RCC 7860 (cell line): ENCODE measurements at regions not wholly inside any gene's neighbourhood (a gene's known extent, or its start where the extent isn't known, plus 50 kb on each side); places are given as distances from the start of the nearest gene placed in this dataset.
"Not testable (repeated sequence)": the region's sequence is repeated elsewhere in the genome, so short reads cannot be mapped to it uniquely, and the experiment has no call there.

Source experiments
- DNase-seq: peaks from one replicate; pipeline ENCODE4 v3.0.0-alpha.2; 2015; ENCODE audit warnings: low spot score
- FAIRE-seq: peaks from 2 replicates; lab custom pipeline; 2012; peaks lifted over from hg19 to GRCh38; lab: Jason Lieb, UNC

- no peak for FAIRE-seq
- DNase-seq, result no peak
These were observed 95.9 kb upstream of the COL5A1 start for GRCh38 chr9:134545543-134546245.

GRCh38 chr9:134546246-134546731 lies 95.3 kb upstream of the COL5A1 start:
- FAIRE-seq (no peak), DNase-seq (no peak)

- no peak for FAIRE-seq
- DNase-seq, result no peak
These were observed 94.9 kb upstream of the COL5A1 start for GRCh38 chr9:134546746-134547145.

- DNase-seq, result peak; percentile 98
- FAIRE-seq, result peak; percentile 95
These were observed 94.2 kb upstream of the COL5A1 start for GRCh38 chr9:134547161-134548100.

- no peak for FAIRE-seq
- no peak for DNase-seq
These were observed 93.4 kb upstream of the COL5A1 start for GRCh38 chr9:134548185-134548584.

GRCh38 chr9:134548618-134549017 lies 93.0 kb upstream of the COL5A1 start:
- DNase-seq (no peak), FAIRE-seq (no peak)

GRCh38 chr9:134549336-134549735 lies 92.3 kb upstream of the COL5A1 start:
- DNase-seq, result no peak
- no peak for FAIRE-seq

- not testable (repeated sequence) for FAIRE-seq, DNase-seq
These were observed 91.5 kb upstream of the COL5A1 start for GRCh38 chr9:134550081-134550480.

GRCh38 chr9:134550584-134550983 lies 91.0 kb upstream of the COL5A1 start:
- FAIRE-seq (no peak), DNase-seq (no peak)

- DNase-seq, result no peak
- no peak for FAIRE-seq
These were observed 90.4 kb upstream of the COL5A1 start for GRCh38 chr9:134551176-134551575.

GRCh38 chr9:134551644-134552348 lies 89.8 kb upstream of the COL5A1 start:
- peak; percentile 97 for FAIRE-seq
- peak; percentile 99 for DNase-seq

GRCh38 chr9:134552349-134552990 lies 89.1 kb upstream of the COL5A1 start:
- no peak for DNase-seq
- no peak for FAIRE-seq

- no peak for FAIRE-seq
- no peak for DNase-seq
These were observed 88.3 kb upstream of the COL5A1 start for GRCh38 chr9:134553061-134553891.

- FAIRE-seq (no peak), DNase-seq (no peak)
These were observed 87.6 kb upstream of the COL5A1 start for GRCh38 chr9:134553996-134554372.

GRCh38 chr9:134554373-134555093 lies 87.1 kb upstream of the COL5A1 start:
- no peak for DNase-seq
- no peak for FAIRE-seq

- DNase-seq (peak; percentile 94), FAIRE-seq (peak; percentile 96)
These were observed 86.4 kb upstream of the COL5A1 start for GRCh38 chr9:134555094-134555650.

- no peak for FAIRE-seq
- DNase-seq, result no peak
These were observed 85.0 kb upstream of the COL5A1 start for GRCh38 chr9:134556531-134557068.

GRCh38 chr9:134557331-134557730 lies 84.3 kb upstream of the COL5A1 start:
- no peak for FAIRE-seq
- DNase-seq, result no peak
